GM23338 (cell line): ENCODE measurements at regions not wholly inside any gene's neighbourhood (a gene's known extent, or its start where the extent isn't known, plus 50 kb on each side); places are given as distances from the start of the nearest gene placed in this dataset.

ENCODE experiments used
- ATAC-seq: fragments of 200-7000 bp; cut with Tn5 transposase; 3 replicates; pipeline ENCODE4 v1.9.1; 2020
- DNase-seq: peaks from one replicate; pipeline ENCODE4 v3.0.0-alpha.2; 2015; ENCODE audit warnings: low spot score
- H2AFZ ChIP-seq: fragments of 200-600 bp; sonication (generic); 2 replicates; pipeline ENCODE4 v1.8.0; 2016; ENCODE audit warnings: antibody characterized with exemption, mild to moderate bottlenecking, moderate library complexity
- H3F3A ChIP-seq: fragments of 200-600 bp; sonication (generic); replicated peaks from 2 replicates; pipeline ENCODE4 v1.8.0; 2017; ENCODE audit warnings: antibody characterized with exemption, mixed run types, low read depth
- H3K27ac ChIP-seq: fragments of 200-600 bp; sonication (generic); 2 replicates; pipeline ENCODE4 v1.6.1; 2016; ENCODE audit warnings: low read depth
- H3K27me3 ChIP-seq: fragments of 200-600 bp; sonication (generic); 2 replicates; pipeline ENCODE4 v1.8.0; 2016; ENCODE audit warnings: mild to moderate bottlenecking, mixed run types, moderate library complexity; ENCODE audit not compliant: insufficient read depth
- H3K36me3 ChIP-seq: fragments of 200-600 bp; sonication (generic); 2 replicates; pipeline ENCODE4 v1.8.0; 2016; ENCODE audit warnings: mild to moderate bottlenecking; ENCODE audit not compliant: insufficient read depth
- H3K4me1 ChIP-seq: fragments of 200-600 bp; sonication (generic); 2 replicates; pipeline ENCODE4 v1.8.0; 2016; ENCODE audit warnings: mild to moderate bottlenecking, moderate library complexity; ENCODE audit not compliant: insufficient read depth
- H3K4me2 ChIP-seq: fragments of 200-600 bp; sonication (generic); 2 replicates; pipeline ENCODE4 v1.7.1; 2017; ENCODE audit warnings: mixed run types
- H3K4me3 ChIP-seq: fragments of 200-600 bp; sonication (generic); 2 replicates; pipeline ENCODE4 v1.6.1; 2016; ENCODE audit warnings: mixed run types
- H3K79me2 ChIP-seq: fragments of 200-600 bp; sonication (generic); replicated peaks from 2 replicates; pipeline ENCODE4 v1.8.0; 2017; ENCODE audit warnings: mild to moderate bottlenecking; ENCODE audit not compliant: insufficient read depth
- H3K9me2 ChIP-seq: fragments of 200-600 bp; sonication (generic); 2 replicates; pipeline ENCODE4 v1.8.0; 2017; ENCODE audit not compliant: insufficient read depth
- H4K20me1 ChIP-seq: fragments of 200-600 bp; sonication (generic); replicated peaks from 2 replicates; pipeline ENCODE4 v1.8.0; 2017; ENCODE audit warnings: mild to moderate bottlenecking; ENCODE audit not compliant: insufficient read depth
- H3K27ac Mint-ChIP-seq: 2 replicates; pipeline ENCODE4 v1.8.0; 2020; ENCODE audit warnings: inconsistent platforms, mild to moderate bottlenecking, moderate library complexity, mixed read lengths
- H3K27me3 Mint-ChIP-seq: 3 replicates; pipeline ENCODE4 v1.8.0; 2022; ENCODE audit warnings: low read depth, mild to moderate bottlenecking, moderate library complexity, mixed read lengths, inconsistent platforms; ENCODE audit not compliant: insufficient read depth, poor library complexity
- H3K36me3 Mint-ChIP-seq: 3 replicates; pipeline ENCODE4 v1.8.0; 2021; ENCODE audit warnings: low read depth, mild to moderate bottlenecking, inconsistent platforms, moderate library complexity, mixed read lengths
- H3K4me1 Mint-ChIP-seq: 3 replicates; pipeline ENCODE4 v1.8.0; 2020; ENCODE audit warnings: mild to moderate bottlenecking, inconsistent platforms, mixed read lengths
- H3K4me3 Mint-ChIP-seq: 3 replicates; pipeline ENCODE4 v1.8.0; 2021; ENCODE audit warnings: moderate library complexity, mild to moderate bottlenecking, inconsistent platforms, mixed read lengths
- H3K9me3 Mint-ChIP-seq: 3 replicates; pipeline ENCODE4 v1.8.0; 2020; ENCODE audit warnings: moderate library complexity, mild to moderate bottlenecking, inconsistent platforms, mixed read lengths
- CREB1 ChIP-seq: fragments of 250-450 bp; sonication (Bioruptor Pico); IDR thresholded peaks from 2 replicates; pipeline ENCODE4 v1.5.0; 2020; ENCODE audit warnings: low read depth, mild to moderate bottlenecking, moderate library complexity
- CTCF ChIP-seq, 2 experiments: fragments of 200-600 bp in 1 of 2; sonication (generic) in 1 of 2; conservative IDR thresholded peaks; 2 replicates each; pipeline versions ENCODE4 v1.5.1 to v1.6.1; 2016 to 2017; ENCODE audit warnings: antibody characterized with exemption in 2 of 2, low read depth in 2 of 2, mild to moderate bottlenecking in 2 of 2, moderate library complexity in 1 of 2
- EZH2 ChIP-seq: fragments of 200-600 bp; sonication (generic); IDR thresholded peaks from one replicate; pipeline ENCODE4 v1.8.0; 2017; ENCODE audit warnings: antibody characterized with exemption, mild to moderate bottlenecking, low read depth; ENCODE audit not compliant: unreplicated experiment
- EZH2phosphoT487 ChIP-seq: fragments of 200-600 bp; sonication (generic); IDR thresholded peaks from one replicate; pipeline ENCODE4 v1.8.1; 2018; ENCODE audit warnings: antibody characterized with exemption; ENCODE audit not compliant: unreplicated experiment
- JUNB ChIP-seq: IDR thresholded peaks from one replicate; pipeline ENCODE4 v1.6.1; 2016; ENCODE audit warnings: antibody characterized with exemption; ENCODE audit not compliant: unreplicated experiment
- NANOG ChIP-seq: IDR thresholded peaks from 2 replicates; pipeline ENCODE4 v1.6.1; 2016; ENCODE audit warnings: antibody characterized with exemption, borderline replicate concordance
- POLR2AphosphoS5 ChIP-seq: IDR thresholded peaks from 2 replicates; pipeline ENCODE4 v1.6.1; 2016; ENCODE audit warnings: antibody characterized with exemption, low read depth
- STAT1 ChIP-seq: IDR thresholded peaks from one replicate; pipeline ENCODE4 v1.6.1; 2016; ENCODE audit warnings: antibody characterized with exemption; ENCODE audit not compliant: unreplicated experiment
- ZNF114 ChIP-seq: fragments of 250-450 bp; sonication (Bioruptor Pico); IDR thresholded peaks from 2 replicates; pipeline ENCODE4 v1.5.0; 2020; ENCODE audit warnings: mild to moderate bottlenecking, moderate library complexity
- ZNF331 ChIP-seq: fragments of 250-450 bp; sonication (Bioruptor Pico); IDR thresholded peaks from 2 replicates; pipeline ENCODE4 v1.5.0; 2020; ENCODE audit warnings: low read depth, mild to moderate bottlenecking, moderate library complexity
- TF ChIP-seq, protein P1 (sequence below): IDR thresholded peaks from one replicate; pipeline ENCODE4 v1.6.1; 2018; ENCODE audit warnings: antibody characterized with exemption; ENCODE audit not compliant: unreplicated experiment
- TF ChIP-seq, protein P2 (sequence below): fragments of 250-450 bp; sonication (Bioruptor Pico); IDR thresholded peaks from 2 replicates; pipeline ENCODE4 v1.5.0; 2020; ENCODE audit warnings: mild to moderate bottlenecking, moderate library complexity

DNA sequence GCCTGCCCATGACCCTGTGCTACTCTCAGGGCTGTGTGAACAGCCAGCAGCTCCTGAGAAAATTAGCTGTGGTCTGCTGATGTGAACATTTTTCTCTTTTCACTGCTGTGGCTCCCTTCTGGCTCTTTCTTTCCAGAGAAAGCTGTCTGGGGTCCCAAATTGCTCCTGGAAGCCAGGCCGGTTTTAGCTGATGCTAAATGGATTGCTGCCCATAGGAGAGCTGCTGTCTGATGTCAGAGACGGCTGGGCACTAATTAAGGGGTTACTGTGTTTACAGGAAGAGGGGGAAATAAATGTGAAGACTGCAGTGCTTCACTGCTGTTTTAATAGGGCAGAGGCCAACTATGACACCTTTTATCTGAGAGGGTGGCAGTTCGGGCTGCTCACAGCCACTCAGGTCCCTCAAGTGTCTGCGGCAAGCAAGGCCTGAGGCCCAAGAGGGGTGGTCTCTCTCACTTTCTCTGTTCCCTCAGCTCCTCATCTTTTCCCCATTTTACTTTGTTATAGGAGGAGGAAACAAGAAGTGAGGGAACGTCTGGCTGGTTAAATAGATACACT, 106.0 kb upstream of the GNG12 start:
- peak overlapping the region; percentile 38; the same call in 1 of the 2 replicates for H2AFZ ChIP-seq
- ATAC-seq: no peak
- TF ChIP-seq, protein P1, sequence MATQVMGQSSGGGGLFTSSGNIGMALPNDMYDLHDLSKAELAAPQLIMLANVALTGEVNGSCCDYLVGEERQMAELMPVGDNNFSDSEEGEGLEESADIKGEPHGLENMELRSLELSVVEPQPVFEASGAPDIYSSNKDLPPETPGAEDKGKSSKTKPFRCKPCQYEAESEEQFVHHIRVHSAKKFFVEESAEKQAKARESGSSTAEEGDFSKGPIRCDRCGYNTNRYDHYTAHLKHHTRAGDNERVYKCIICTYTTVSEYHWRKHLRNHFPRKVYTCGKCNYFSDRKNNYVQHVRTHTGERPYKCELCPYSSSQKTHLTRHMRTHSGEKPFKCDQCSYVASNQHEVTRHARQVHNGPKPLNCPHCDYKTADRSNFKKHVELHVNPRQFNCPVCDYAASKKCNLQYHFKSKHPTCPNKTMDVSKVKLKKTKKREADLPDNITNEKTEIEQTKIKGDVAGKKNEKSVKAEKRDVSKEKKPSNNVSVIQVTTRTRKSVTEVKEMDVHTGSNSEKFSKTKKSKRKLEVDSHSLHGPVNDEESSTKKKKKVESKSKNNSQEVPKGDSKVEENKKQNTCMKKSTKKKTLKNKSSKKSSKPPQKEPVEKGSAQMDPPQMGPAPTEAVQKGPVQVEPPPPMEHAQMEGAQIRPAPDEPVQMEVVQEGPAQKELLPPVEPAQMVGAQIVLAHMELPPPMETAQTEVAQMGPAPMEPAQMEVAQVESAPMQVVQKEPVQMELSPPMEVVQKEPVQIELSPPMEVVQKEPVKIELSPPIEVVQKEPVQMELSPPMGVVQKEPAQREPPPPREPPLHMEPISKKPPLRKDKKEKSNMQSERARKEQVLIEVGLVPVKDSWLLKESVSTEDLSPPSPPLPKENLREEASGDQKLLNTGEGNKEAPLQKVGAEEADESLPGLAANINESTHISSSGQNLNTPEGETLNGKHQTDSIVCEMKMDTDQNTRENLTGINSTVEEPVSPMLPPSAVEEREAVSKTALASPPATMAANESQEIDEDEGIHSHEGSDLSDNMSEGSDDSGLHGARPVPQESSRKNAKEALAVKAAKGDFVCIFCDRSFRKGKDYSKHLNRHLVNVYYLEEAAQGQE: no peak
- no peak for TF ChIP-seq POLR2AphosphoS5
- no peak for TF ChIP-seq CREB1
- TF ChIP-seq CTCF (conservative IDR thresholded peaks at IDR 0.05; ENCODE audit: low read depth in 2 of 2): no peak
- no peak for TF ChIP-seq NANOG
- no peak for TF ChIP-seq JUNB
- no peak for TF ChIP-seq STAT1
- no peak for TF ChIP-seq EZH2phosphoT487
- TF ChIP-seq ZNF114 (CRISPR knock-in tag): no peak
- no peak for TF ChIP-seq ZNF331 (CRISPR knock-in tag)
- TF ChIP-seq, protein P2, sequence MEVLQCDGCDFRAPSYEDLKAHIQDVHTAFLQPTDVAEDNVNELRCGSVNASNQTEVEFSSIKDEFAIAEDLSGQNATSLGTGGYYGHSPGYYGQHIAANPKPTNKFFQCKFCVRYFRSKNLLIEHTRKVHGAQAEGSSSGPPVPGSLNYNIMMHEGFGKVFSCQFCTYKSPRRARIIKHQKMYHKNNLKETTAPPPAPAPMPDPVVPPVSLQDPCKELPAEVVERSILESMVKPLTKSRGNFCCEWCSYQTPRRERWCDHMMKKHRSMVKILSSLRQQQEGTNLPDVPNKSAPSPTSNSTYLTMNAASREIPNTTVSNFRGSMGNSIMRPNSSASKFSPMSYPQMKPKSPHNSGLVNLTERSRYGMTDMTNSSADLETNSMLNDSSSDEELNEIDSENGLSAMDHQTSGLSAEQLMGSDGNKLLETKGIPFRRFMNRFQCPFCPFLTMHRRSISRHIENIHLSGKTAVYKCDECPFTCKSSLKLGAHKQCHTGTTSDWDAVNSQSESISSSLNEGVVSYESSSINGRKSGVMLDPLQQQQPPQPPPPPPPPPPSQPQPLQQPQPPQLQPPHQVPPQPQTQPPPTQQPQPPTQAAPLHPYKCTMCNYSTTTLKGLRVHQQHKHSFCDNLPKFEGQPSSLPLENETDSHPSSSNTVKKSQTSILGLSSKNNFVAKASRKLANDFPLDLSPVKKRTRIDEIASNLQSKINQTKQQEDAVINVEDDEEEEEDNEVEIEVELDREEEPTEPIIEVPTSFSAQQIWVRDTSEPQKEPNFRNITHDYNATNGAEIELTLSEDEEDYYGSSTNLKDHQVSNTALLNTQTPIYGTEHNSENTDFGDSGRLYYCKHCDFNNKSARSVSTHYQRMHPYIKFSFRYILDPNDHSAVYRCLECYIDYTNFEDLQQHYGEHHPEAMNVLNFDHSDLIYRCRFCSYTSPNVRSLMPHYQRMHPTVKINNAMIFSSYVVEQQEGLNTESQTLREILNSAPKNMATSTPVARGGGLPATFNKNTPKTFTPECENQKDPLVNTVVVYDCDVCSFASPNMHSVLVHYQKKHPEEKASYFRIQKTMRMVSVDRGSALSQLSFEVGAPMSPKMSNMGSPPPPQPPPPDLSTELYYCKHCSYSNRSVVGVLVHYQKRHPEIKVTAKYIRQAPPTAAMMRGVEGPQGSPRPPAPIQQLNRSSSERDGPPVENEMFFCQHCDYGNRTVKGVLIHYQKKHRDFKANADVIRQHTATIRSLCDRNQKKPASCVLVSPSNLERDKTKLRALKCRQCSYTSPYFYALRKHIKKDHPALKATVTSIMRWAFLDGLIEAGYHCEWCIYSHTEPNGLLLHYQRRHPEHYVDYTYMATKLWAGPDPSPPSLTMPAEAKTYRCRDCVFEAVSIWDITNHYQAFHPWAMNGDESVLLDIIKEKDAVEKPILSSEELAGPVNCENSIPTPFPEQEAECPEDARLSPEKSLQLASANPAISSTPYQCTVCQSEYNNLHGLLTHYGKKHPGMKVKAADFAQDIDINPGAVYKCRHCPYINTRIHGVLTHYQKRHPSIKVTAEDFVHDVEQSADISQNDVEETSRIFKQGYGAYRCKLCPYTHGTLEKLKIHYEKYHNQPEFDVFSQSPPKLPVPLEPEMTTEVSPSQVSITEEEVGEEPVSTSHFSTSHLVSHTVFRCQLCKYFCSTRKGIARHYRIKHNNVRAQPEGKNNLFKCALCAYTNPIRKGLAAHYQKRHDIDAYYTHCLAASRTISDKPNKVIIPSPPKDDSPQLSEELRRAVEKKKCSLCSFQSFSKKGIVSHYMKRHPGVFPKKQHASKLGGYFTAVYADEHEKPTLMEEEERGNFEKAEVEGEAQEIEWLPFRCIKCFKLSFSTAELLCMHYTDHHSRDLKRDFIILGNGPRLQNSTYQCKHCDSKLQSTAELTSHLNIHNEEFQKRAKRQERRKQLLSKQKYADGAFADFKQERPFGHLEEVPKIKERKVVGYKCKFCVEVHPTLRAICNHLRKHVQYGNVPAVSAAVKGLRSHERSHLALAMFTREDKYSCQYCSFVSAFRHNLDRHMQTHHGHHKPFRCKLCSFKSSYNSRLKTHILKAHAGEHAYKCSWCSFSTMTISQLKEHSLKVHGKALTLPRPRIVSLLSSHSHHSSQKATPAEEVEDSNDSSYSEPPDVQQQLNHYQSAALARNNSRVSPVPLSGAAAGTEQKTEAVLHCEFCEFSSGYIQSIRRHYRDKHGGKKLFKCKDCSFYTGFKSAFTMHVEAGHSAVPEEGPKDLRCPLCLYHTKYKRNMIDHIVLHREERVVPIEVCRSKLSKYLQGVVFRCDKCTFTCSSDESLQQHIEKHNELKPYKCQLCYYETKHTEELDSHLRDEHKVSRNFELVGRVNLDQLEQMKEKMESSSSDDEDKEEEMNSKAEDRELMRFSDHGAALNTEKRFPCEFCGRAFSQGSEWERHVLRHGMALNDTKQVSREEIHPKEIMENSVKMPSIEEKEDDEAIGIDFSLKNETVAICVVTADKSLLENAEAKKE (CRISPR knock-in tag): no peak
- no peak for TF ChIP-seq EZH2
- H3K9me3 Mint-ChIP-seq: no peaks in the 10 kb centered on the region
- 0 out of 2 replicates have a peak, but pooled peaks cover 2% of the 10 kb centered on the region for H4K20me1 ChIP-seq
- H3K36me3 Mint-ChIP-seq: no peaks in the 10 kb centered on the region
- no peaks in the 10 kb centered on the region for H3K27me3 ChIP-seq
- DNase-seq: no peak
- H3K4me1 ChIP-seq: no peaks in the 10 kb centered on the region
- no peak overlapping the region for H3K4me2 ChIP-seq
- no peak overlapping the region for H3K27ac ChIP-seq
- H3K27ac Mint-ChIP-seq: no peak overlapping the region
- H3F3A ChIP-seq: no peaks in the 10 kb centered on the region
- no peak overlapping the region for H3K4me3 ChIP-seq
- H3K4me3 Mint-ChIP-seq: no peak overlapping the region
- H3K79me2 ChIP-seq: no peaks in the 10 kb centered on the region
- peaks cover 1% of the 10 kb centered on the region for H3K27me3 Mint-ChIP-seq
- 0 out of 2 replicates have a peak, but pooled peaks cover 5% of the 10 kb centered on the region for H3K9me2 ChIP-seq
- H3K36me3 ChIP-seq: no peaks in the 10 kb centered on the region
- H3K4me1 Mint-ChIP-seq: no peaks in the 10 kb centered on the region
